Coronary artery (tissue), 2 donors: ENCODE measurements at regions not wholly inside any gene's neighbourhood (a gene's known extent, or its start where the extent isn't known, plus 50 kb on each side); places are given as distances from the start of the nearest gene placed in this dataset.

Experiments used
- DNase-seq: peaks from one replicate; pipeline ENCODE4 v3.0.0-alpha.2; 2017; ENCODE audit warnings: low spot score
- H3K27ac ChIP-seq, 2 donors: fragments of 200-600 bp; sonication (generic); one replicate each; pipeline ENCODE4 v1.5.1; 2016 to 2019
- H3K4me3 ChIP-seq: fragments of 200-600 bp; sonication (generic); 2 replicates; pipeline ENCODE4 v1.5.1; 2016; ENCODE audit warnings: mild to moderate bottlenecking, moderate library complexity
- TF ChIP-seq, protein P1 (sequence below): fragments of 200-600 bp; sonication (generic); IDR thresholded peaks from one replicate; pipeline ENCODE4 v1.5.1; 2019; ENCODE audit warnings: antibody characterized with exemption

DNA sequence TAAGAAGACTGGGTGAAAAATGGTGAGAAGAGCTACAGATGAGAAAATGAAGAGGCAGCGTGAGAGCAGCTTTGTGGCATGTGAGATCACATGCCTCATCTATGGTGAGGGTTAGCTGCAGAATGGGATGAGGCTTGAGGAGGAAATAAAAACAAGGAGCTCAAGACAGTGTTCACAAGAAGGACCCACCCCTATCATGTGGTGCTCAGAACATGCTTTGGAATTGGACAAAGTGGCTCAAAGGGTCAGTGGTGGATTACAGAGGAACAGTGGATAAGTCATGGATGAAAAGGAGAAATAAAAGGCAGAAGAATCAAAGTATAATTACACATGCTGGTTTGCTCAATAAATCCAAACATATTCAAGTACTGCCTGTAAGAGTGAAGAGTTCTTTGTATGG is 126.9 kb upstream of the UST start:
- Histone ChIP-seq H3K27ac (no peak overlapping the region), H3K4me3 (no peak overlapping the region)
- TF ChIP-seq, protein P1, sequence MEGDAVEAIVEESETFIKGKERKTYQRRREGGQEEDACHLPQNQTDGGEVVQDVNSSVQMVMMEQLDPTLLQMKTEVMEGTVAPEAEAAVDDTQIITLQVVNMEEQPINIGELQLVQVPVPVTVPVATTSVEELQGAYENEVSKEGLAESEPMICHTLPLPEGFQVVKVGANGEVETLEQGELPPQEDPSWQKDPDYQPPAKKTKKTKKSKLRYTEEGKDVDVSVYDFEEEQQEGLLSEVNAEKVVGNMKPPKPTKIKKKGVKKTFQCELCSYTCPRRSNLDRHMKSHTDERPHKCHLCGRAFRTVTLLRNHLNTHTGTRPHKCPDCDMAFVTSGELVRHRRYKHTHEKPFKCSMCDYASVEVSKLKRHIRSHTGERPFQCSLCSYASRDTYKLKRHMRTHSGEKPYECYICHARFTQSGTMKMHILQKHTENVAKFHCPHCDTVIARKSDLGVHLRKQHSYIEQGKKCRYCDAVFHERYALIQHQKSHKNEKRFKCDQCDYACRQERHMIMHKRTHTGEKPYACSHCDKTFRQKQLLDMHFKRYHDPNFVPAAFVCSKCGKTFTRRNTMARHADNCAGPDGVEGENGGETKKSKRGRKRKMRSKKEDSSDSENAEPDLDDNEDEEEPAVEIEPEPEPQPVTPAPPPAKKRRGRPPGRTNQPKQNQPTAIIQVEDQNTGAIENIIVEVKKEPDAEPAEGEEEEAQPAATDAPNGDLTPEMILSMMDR = no peak
- DNase-seq = no peak

DNA sequence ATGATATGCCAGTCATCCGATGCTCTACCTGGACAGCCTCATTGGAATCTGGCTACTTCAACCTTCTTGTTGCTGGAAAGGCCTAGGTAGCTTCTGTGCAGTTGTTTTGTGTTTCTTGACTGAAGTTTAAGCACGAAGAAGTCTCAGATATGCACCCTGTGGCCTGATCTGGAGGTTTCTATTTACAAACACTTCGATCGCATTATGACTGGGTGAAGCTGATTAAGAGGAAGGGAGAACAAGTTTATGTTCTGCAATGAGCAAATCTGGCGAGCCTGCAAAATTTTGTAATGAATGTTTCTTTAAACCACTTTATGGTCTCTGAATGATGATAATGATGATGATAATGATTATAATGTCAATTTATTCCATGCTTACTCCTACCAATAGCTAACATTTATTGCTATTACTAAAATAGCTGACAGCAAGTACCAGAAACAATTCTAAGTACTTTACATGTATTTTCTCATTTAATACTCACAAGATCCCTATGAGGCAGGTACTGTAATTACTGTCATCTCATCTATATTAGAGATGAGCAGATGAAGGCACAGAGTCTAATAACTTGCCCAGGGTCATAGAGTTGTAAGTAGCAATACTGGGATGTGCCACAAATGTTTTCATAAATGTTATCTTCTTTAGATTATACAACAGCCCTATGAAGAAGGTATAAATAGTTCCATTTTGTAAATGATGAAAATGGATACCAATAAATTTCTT is 126.1 kb upstream of the UST start:
- TF ChIP-seq, protein P1 = no peak
- no peak overlapping the region for H3K4me3 ChIP-seq
- no peak for DNase-seq
- no peak overlapping the region for H3K27ac ChIP-seq

DNA sequence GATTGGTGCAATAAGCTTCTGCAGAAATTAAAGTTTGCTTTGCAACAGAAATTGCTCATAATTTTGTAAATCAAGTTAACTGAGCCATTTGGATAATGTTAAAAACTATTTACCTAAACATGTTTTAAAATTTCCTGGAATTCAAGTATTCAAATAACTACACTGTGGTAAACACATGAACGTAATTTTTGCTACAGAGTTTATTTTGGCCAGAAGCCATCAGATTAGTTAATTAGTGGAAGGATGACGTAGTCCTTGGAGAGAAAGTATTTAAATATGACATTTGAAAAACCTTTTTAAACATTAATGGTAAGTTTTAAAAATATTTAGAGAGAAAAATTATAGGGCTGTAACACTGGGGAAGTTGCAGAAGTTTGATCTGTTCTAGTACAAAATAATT is 121.2 kb upstream of the UST start:
- Histone ChIP-seq H3K27ac (no peak overlapping the region), H3K4me3 (no peak overlapping the region)
- no peak for DNase-seq
- TF ChIP-seq, protein P1 = no peak

DNA sequence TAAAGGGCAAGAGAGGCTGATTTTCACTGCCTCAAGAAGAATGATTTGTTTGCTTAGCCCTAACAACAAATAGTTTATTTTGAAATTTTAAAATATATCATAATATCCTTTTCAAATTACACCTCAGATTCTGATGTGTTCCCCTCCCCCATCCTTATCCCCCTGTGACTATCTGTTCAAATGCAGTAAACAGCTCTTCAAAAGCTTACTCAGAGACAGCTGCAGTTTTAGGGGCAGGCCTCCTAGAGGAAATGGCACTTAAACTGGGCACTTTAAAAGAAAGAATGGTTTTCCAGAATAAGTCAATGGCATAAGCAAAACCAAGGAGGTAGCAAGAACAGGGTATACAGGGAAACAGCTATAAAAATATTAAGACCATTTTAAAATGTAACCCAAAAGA is 118.6 kb upstream of the UST start:
- DNase-seq = no peak
- Histone ChIP-seq H3K4me3 (no peak overlapping the region), H3K27ac (no peak overlapping the region)
- TF ChIP-seq, protein P1 = no peak

DNA sequence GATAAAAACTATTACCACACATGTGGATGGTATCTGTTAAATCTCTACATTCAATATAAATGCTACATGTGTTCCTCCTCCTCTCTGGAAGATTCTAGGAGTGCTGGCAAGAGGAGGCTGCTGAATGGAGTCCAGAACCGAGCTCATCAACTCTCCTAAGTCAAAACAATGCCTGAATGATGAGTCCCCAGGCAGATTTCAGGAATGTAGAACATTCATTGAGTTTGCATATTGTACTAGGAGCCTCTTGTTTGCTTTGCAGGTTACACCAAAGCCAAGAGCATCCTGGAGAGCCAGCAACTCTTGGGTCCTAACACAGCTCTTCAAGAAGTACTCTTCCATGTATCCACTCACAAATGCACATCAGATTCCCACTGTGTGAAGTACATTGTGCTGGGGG is 117.6 kb upstream of the UST start:
- H3K4me3 ChIP-seq = no peak overlapping the region
- DNase-seq = no peak
- TF ChIP-seq, protein P1 = no peak
- H3K27ac ChIP-seq = no peak overlapping the region

DNA sequence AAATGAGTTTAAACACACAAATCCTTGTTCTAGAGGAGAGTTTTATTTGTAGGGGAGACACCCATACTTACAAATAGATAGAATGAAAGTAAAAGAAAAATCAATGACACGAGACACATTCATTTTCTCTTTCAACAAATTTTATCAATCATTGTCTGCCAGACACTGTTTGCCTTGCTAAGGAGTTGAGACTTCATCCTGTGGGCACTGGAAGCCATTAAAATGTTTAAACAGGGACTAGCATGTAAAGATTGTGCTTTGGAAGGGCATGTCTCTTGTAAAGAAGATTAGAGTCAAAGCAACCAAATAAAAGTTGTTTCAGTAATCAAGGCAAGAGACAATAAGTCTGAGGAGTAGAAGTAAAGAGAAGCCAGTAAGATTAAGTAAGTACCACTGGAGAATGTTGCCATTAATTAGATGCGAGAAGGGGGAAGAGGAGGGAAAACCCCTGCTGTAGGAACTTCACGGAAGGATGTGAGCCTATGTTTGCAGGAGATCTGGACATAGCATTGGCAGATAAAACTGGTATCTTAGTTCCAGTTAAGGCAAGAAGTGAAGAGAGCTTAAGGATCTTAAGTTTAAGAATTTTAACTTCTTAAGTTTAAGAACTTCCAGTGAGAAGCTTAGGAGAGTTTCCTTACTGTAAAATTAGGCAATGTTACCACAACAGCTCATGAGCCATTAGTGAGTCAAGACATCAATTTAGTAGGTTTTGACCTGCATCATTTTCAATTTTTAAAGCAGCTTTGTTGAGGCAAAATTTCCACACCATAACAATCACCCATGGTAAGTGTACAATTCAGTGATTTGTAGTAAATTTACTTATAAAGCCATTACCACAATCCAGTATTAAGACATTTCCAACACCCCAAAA is 117.0 kb upstream of the UST start:
- no peak overlapping the region for H3K27ac ChIP-seq
- TF ChIP-seq, protein P1 = no peak
- DNase-seq = no peak
- H3K4me3 ChIP-seq = no peak overlapping the region
